Mammary epithelial cell (primary cell): ENCODE measurements at regions not wholly inside any gene's neighbourhood (a gene's known extent, or its start where the extent isn't known, plus 50 kb on each side); places are given as distances from the start of the nearest gene placed in this dataset.

Experiments used
- EZH2 ChIP-seq: IDR thresholded peaks from 2 replicates; pipeline ENCODE4 v1.6.1; 2012; ENCODE audit warnings: low read length, inconsistent platforms, borderline replicate concordance
- TF ChIP-seq, protein P1 (sequence below), 2 donors: IDR thresholded peaks in 1 of 2; conservative IDR thresholded peaks in 1 of 2; 2 replicates each; pipeline ENCODE4 v1.5.1; 2011 to 2012; ENCODE audit warnings: inconsistent platforms in 2 of 2, low read length in 2 of 2, mild to moderate bottlenecking in 2 of 2, control low read depth in 1 of 2, low read depth in 1 of 2; ENCODE audit not compliant: insufficient read depth in 1 of 2; ENCODE audit errors: extremely low read depth in 1 of 2

DNA sequence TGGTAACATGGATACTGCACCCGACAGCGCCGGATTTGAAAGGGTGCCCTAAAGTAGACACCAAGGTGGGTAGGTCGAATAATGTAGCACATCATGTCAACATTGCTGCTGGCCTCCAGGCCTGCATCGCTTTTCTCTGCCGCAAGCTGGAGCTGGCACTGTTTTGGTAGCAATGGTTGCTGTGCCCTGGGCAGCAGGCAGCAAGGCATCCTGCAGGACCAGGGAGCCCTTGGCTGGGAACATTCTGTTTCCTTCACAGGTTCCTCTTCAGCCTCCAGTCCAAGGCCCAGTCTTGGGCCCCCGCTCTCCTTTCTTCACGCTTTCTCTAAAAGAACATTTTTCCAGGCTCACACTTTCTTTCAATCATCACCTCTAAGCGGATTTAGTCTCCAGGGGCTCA is 365.8 kb upstream of the JARID2 start:
- TF ChIP-seq EZH2 = no peak
- TF ChIP-seq, protein P1, sequence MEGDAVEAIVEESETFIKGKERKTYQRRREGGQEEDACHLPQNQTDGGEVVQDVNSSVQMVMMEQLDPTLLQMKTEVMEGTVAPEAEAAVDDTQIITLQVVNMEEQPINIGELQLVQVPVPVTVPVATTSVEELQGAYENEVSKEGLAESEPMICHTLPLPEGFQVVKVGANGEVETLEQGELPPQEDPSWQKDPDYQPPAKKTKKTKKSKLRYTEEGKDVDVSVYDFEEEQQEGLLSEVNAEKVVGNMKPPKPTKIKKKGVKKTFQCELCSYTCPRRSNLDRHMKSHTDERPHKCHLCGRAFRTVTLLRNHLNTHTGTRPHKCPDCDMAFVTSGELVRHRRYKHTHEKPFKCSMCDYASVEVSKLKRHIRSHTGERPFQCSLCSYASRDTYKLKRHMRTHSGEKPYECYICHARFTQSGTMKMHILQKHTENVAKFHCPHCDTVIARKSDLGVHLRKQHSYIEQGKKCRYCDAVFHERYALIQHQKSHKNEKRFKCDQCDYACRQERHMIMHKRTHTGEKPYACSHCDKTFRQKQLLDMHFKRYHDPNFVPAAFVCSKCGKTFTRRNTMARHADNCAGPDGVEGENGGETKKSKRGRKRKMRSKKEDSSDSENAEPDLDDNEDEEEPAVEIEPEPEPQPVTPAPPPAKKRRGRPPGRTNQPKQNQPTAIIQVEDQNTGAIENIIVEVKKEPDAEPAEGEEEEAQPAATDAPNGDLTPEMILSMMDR (conservative IDR thresholded peaks at IDR 0.05 in 1 of 2, IDR thresholded peaks at IDR 0.05 in 1 of 2; ENCODE audit: extremely low read depth in 1 of 2, insufficient read depth in 1 of 2, low read depth in 1 of 2, low read length in 2 of 2) = no peak
